ENCODE measurements at regions not wholly inside any gene's neighbourhood (a gene's known extent, or its start where the extent isn't known, plus 50 kb on each side); places are given as distances from the start of the nearest gene placed in this dataset.

DNA sequence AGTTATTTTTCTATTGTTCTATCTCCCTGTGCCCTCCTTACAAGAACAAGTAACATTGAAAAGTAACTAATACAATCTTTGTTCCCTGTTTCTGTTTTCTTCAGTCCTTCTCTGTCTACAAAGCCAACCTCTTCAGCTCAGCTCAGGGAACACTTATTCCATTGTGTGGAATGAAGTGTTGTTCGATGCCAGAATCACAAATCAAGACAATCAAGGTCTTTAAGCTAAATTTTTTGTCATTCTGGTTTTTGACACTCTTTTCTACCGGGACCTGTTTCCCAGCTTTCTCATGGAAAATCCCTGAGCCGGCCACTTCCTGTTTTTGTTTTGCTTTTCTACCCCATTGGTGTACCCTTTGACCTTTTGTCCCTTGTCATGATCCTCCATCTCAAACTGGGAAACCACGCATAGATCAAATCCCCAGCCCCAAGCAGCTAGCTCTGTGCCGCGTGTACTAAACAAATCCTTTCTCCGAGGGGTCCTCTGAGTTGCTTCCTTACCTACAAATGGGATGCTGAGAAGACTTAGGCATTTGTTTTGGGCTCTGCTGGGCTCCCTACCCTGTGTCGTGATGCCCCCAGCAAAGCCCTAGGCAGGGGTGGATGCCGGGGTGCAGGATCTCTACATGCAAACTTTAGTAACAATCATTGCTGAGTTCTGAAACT is 141.8 kb downstream of the TOMM20 start:
- TF ChIP-seq, protein P1, sequence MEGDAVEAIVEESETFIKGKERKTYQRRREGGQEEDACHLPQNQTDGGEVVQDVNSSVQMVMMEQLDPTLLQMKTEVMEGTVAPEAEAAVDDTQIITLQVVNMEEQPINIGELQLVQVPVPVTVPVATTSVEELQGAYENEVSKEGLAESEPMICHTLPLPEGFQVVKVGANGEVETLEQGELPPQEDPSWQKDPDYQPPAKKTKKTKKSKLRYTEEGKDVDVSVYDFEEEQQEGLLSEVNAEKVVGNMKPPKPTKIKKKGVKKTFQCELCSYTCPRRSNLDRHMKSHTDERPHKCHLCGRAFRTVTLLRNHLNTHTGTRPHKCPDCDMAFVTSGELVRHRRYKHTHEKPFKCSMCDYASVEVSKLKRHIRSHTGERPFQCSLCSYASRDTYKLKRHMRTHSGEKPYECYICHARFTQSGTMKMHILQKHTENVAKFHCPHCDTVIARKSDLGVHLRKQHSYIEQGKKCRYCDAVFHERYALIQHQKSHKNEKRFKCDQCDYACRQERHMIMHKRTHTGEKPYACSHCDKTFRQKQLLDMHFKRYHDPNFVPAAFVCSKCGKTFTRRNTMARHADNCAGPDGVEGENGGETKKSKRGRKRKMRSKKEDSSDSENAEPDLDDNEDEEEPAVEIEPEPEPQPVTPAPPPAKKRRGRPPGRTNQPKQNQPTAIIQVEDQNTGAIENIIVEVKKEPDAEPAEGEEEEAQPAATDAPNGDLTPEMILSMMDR (optimal IDR thresholded peaks at IDR 0.05 in 1 of 3, IDR thresholded peaks at IDR 0.05 in 1 of 3, conservative IDR thresholded peaks at IDR 0.05 in 1 of 3; ENCODE audit: extremely low read depth in 1 of 3, insufficient read depth in 2 of 3, low read length in 3 of 3) = no peak
- no peak for TF ChIP-seq EZH2 (IDR thresholded peaks at IDR 0.05; ENCODE audit: low read length)
